Ovary (tissue), 7 donors: ENCODE measurements at regions not wholly inside any gene's neighbourhood (a gene's known extent, or its start where the extent isn't known, plus 50 kb on each side); places are given as distances from the start of the nearest gene placed in this dataset.

Experiments
- DNase-seq, 5 donors: peaks; one replicate each; pipeline ENCODE4 v3.0.0-alpha.2; 2019 to 2020
- H3K27ac ChIP-seq, 2 donors: fragments of 200-600 bp; one replicate each; pipeline versions ENCODE4 v1.5.1 to v1.8.0; 2019 to 2022
- H3K27me3 ChIP-seq: fragments of 200-600 bp; one replicate; pipeline ENCODE4 v1.8.0; 2022
- H3K36me3 ChIP-seq: fragments of 200-600 bp; sonication (generic); one replicate; pipeline ENCODE4 v1.5.1; 2019
- H3K4me1 ChIP-seq: one replicate; pipeline ENCODE4 v1.8.1; 2013; ENCODE audit warnings: mild to moderate bottlenecking, moderate library complexity; ENCODE audit not compliant: insufficient read depth
- H3K4me3 ChIP-seq: fragments of 200-600 bp; sonication (generic); one replicate; pipeline ENCODE4 v1.5.1; 2017
- H3K9me3 ChIP-seq, 2 donors: fragments of 200-600 bp in 1 of 2; sonication (generic) in 1 of 2; one replicate each; pipeline versions ENCODE4 v1.5.1 to v1.8.1; 2013 to 2019; ENCODE audit warnings: mild to moderate bottlenecking in 1 of 2, moderate library complexity in 1 of 2
- CTCF ChIP-seq, 3 donors: fragments of 450-650 bp in 2 of 3; fragments of 200-600 bp in 1 of 3; IDR thresholded peaks; one replicate each; pipeline versions ENCODE4 v1.5.1 to v1.8.0; 2016 to 2022; ENCODE audit warnings: antibody characterized with exemption in 3 of 3, mild to moderate bottlenecking in 1 of 3
- EP300 ChIP-seq: sonication (generic); formaldehyde crosslinking; IDR thresholded peaks from one replicate; pipeline ENCODE4 v1.6.1; 2017; ENCODE audit warnings: antibody characterized with exemption
- POLR2A ChIP-seq: fragments of 450-650 bp; IDR thresholded peaks from one replicate; pipeline ENCODE4 v1.6.1; 2017; ENCODE audit warnings: antibody characterized with exemption, mild to moderate bottlenecking, moderate library complexity
- WGBS, 3 donors: extraction: QIAGEN DNeasy Blood & Tissue Kit in 1 of 3; methylation state at CpG; one replicate each; pipeline versions ENCODE4 v1.1.5 to v1.1.7; 2013 to 2017; 5-methylcytosine and 5-hydroxymethylcytosine counted together
- intact Hi-C, 4 donors: fragments of 100-400 bp; cut with DNase I; formaldehyde crosslinking; loops; one replicate each; pipeline versions ENCODE4 v1.11.0 to v1.15.1; 2022 to 2023
- donor health status: DM: no; HTN: no; CAD: no; lungs with moderate emphysema.
- donor health status: DM: no; HTN: no; CAD: no.
- donor health status: Bipolar disorder and iron deficiency.
- donor health status: DM: no; HTN: no; CAD: no.
- donor health status: DM: yes; HTN: yes; CAD: no.

GRCh38 chr14:22159099-22159498 lies 429.9 kb downstream of the DAD1 start:
- no peaks in the 10 kb centered on the region for H3K9me3 ChIP-seq
- TF ChIP-seq EP300 (no peak), POLR2A (no peak), CTCF (IDR thresholded peaks at IDR 0.05) (no peak)
- no peak overlapping the region for H3K4me3 ChIP-seq
- no peak for DNase-seq
- H3K4me1 ChIP-seq = no peaks in the 10 kb centered on the region
- intact Hi-C loops = no loop called here
- H3K27ac ChIP-seq = no peak overlapping the region
- 59 to 62% (median 61%) methylated on average over 3 of the region's 3 CpGs for WGBS, 3 donors
- H3K36me3 ChIP-seq = no peaks in the 10 kb centered on the region
- H3K27me3 ChIP-seq = no peaks in the 10 kb centered on the region

GRCh38 chr14:22158560-22158959 lies 430.5 kb downstream of the DAD1 start:
- H3K36me3 ChIP-seq = no peaks in the 10 kb centered on the region
- no peaks in the 10 kb centered on the region for H3K27me3 ChIP-seq
- intact Hi-C loops = no loop called here
- no peak for DNase-seq
- TF ChIP-seq CTCF (IDR thresholded peaks at IDR 0.05) (no peak), EP300 (no peak), POLR2A (no peak)
- no peaks in the 10 kb centered on the region for H3K4me1 ChIP-seq
- H3K4me3 ChIP-seq = no peak overlapping the region
- 93 to 96% (median 94%) methylated on average over 1 of the region's 1 CpG for WGBS, 3 donors
- no peaks in the 10 kb centered on the region for H3K9me3 ChIP-seq
- no peak overlapping the region for H3K27ac ChIP-seq

- Histone ChIP-seq H3K4me3 (no peak overlapping the region), H3K9me3 (peaks cover 0 to 3% of the 10 kb centered on the region in 2 donors), H3K27ac (no peak overlapping the region), H3K36me3 (no peaks in the 10 kb centered on the region), H3K27me3 (no peaks in the 10 kb centered on the region), H3K4me1 (no peaks in the 10 kb centered on the region)
- TF ChIP-seq POLR2A = no peak
- TF ChIP-seq EP300 = no peak
- no peak for TF ChIP-seq CTCF (IDR thresholded peaks at IDR 0.05)
- DNase-seq = no peak
- WGBS, 3 donors = 78 to 86% (median 86%) methylated on average over 2 of the region's 2 CpGs
- intact Hi-C loops = no loop called here
Observed at GRCh38 chr14:22155571-22155970, 433.5 kb downstream of the DAD1 start.

- Histone ChIP-seq H3K27me3 (no peaks in the 10 kb centered on the region), H3K27ac (no peak overlapping the region), H3K4me3 (no peak overlapping the region), H3K36me3 (no peaks in the 10 kb centered on the region), H3K4me1 (no peaks in the 10 kb centered on the region), H3K9me3 (peaks cover 0 to 3% of the 10 kb centered on the region in 2 donors)
- TF ChIP-seq EP300 (no peak), CTCF (IDR thresholded peaks at IDR 0.05) (no peak), POLR2A (no peak)
- no peak for DNase-seq
- intact Hi-C loops = no loop called here
Observed at GRCh38 chr14:22152903-22153302, 436.1 kb downstream of the DAD1 start.
